K562 (cell line): ENCODE measurements at regions not wholly inside any gene's neighbourhood (a gene's known extent, or its start where the extent isn't known, plus 50 kb on each side); places are given as distances from the start of the nearest gene placed in this dataset.

ENCODE experiments used
- CEBPG ChIP-seq, 3 experiments: fragments of 200-800 bp in 1 of 3; sonication (Bioruptor generic) in 1 of 3; sonication (generic) in 1 of 3; formaldehyde crosslinking in 1 of 3; IDR thresholded peaks in 2 of 3; conservative IDR thresholded peaks in 1 of 3; 2 replicates each; pipeline versions ENCODE4 v1.6.1 to v1.8.0; 2016 to 2022; ENCODE audit warnings: missing compliant biosample characterization in 2 of 3, missing genetic modification characterization in 2 of 3, mild to moderate bottlenecking in 1 of 3, missing genetic modification reagents in 1 of 3
- HDAC8 ChIP-seq: fragments of 450-650 bp; IDR thresholded peaks from 2 replicates; pipeline ENCODE4 v1.6.1; 2016; ENCODE audit warnings: mild to moderate bottlenecking, missing genetic modification characterization, moderate library complexity, missing compliant biosample characterization
- HDGF ChIP-seq: fragments of 450-650 bp; IDR thresholded peaks from 2 replicates; pipeline ENCODE4 v1.6.1; 2016
- MEF2A ChIP-seq: IDR thresholded peaks from 2 replicates; pipeline ENCODE4 v1.6.1; 2011; ENCODE audit warnings: low read depth, mild to moderate bottlenecking, low read length, moderate library complexity; ENCODE audit not compliant: control insufficient read depth
- MLX ChIP-seq, 2 experiments: fragments of 450-650 bp in 1 of 2; sonication (generic) in 1 of 2; formaldehyde crosslinking; conservative IDR thresholded peaks; 2 replicates each; pipeline versions ENCODE4 v1.4.0 to v1.8.1; 2020 to 2022; ENCODE audit warnings: mild to moderate bottlenecking in 1 of 2, missing genetic modification reagents in 1 of 2
- SMARCE1 ChIP-seq: fragments of 450-650 bp; IDR thresholded peaks from 2 replicates; pipeline ENCODE4 v1.7.1; 2016; ENCODE audit warnings: mild to moderate bottlenecking
- TCF7L2 ChIP-seq: fragments of 150-350 bp; IDR thresholded peaks from 2 replicates; pipeline ENCODE4 v1.6.1; 2016; ENCODE audit warnings: low read depth, mild to moderate bottlenecking, low read length, moderate library complexity
- TFE3 ChIP-seq: fragments of 450-650 bp; formaldehyde crosslinking; IDR thresholded peaks from 2 replicates; pipeline ENCODE4 v1.4.0; 2020; ENCODE audit warnings: mild to moderate bottlenecking, mixed read lengths
- TRIM28 ChIP-seq: fragments of 450-650 bp; IDR thresholded peaks from 2 replicates; pipeline ENCODE4 v1.6.1; 2017
- ZKSCAN8 ChIP-seq: fragments of 200-800 bp; sonication (Bioruptor generic); IDR thresholded peaks from 2 replicates; pipeline ENCODE4 v1.6.1; 2016; ENCODE audit warnings: missing genetic modification characterization, missing compliant biosample characterization
- ZNF280A ChIP-seq: fragments of 450-650 bp; IDR thresholded peaks from 2 replicates; pipeline ENCODE4 v1.6.1; 2018; ENCODE audit warnings: mild to moderate bottlenecking, low read depth; ENCODE audit not compliant: partially characterized antibody
- ZNF785 ChIP-seq: fragments of 250-450 bp; sonication (Bioruptor Pico); IDR thresholded peaks from 2 replicates; pipeline ENCODE4 v1.4.0; 2020; ENCODE audit warnings: mild to moderate bottlenecking
- TF ChIP-seq, protein P1 (sequence below), 3 experiments: fragments of 200-800 bp in 1 of 3; fragments of 250-450 bp in 1 of 3; fragments of 450-650 bp in 1 of 3; sonication (Bioruptor Pico) in 1 of 3; sonication (Bioruptor generic) in 1 of 3; formaldehyde crosslinking in 1 of 3; IDR thresholded peaks; 2 replicates each; pipeline versions ENCODE4 v1.6.1 to v1.8.0; 2016 to 2022; ENCODE audit warnings: mild to moderate bottlenecking in 2 of 3, missing genetic modification characterization in 2 of 3, missing compliant biosample characterization in 1 of 3, moderate library complexity in 1 of 3
- TF ChIP-seq, protein P2 (sequence below), 2 experiments: fragments of 150-350 bp in 1 of 2; IDR thresholded peaks; 2 replicates each; pipeline ENCODE4 v1.6.1; 2012 to 2016; ENCODE audit warnings: low read depth in 2 of 2, low read length in 2 of 2, mild to moderate bottlenecking in 1 of 2, moderate library complexity in 1 of 2
- TF ChIP-seq, protein P3 (sequence below): sonication (generic); formaldehyde crosslinking; IDR thresholded peaks from 2 replicates; pipeline ENCODE4 v1.8.0; 2022; ENCODE audit warnings: missing genetic modification reagents, mild to moderate bottlenecking, moderate library complexity, borderline replicate concordance

GRCh38 chr6:51322505-51322904, 503.8 kb downstream of the TFAP2B start (continued):
- TF ChIP-seq HDAC8 (tag) (no peak), ZNF280A (no peak), HDGF (no peak), TFE3 (no peak), ZNF785 (CRISPR knock-in tag) (no peak), TRIM28 (no peak), MLX (CRISPR knock-in tag; conservative IDR thresholded peaks at IDR 0.05) (no peak), ZKSCAN8 (CRISPR knock-in tag) (no peak), MEF2A (no peak), SMARCE1 (no peak), CEBPG (CRISPR knock-in tag; IDR thresholded peaks at IDR 0.05) (no peak), CEBPG (tag; conservative IDR thresholded peaks at IDR 0.05 in 1 of 2, IDR thresholded peaks at IDR 0.05 in 1 of 2) (no peak), TCF7L2 (no peak)
- TF ChIP-seq, protein P1, sequence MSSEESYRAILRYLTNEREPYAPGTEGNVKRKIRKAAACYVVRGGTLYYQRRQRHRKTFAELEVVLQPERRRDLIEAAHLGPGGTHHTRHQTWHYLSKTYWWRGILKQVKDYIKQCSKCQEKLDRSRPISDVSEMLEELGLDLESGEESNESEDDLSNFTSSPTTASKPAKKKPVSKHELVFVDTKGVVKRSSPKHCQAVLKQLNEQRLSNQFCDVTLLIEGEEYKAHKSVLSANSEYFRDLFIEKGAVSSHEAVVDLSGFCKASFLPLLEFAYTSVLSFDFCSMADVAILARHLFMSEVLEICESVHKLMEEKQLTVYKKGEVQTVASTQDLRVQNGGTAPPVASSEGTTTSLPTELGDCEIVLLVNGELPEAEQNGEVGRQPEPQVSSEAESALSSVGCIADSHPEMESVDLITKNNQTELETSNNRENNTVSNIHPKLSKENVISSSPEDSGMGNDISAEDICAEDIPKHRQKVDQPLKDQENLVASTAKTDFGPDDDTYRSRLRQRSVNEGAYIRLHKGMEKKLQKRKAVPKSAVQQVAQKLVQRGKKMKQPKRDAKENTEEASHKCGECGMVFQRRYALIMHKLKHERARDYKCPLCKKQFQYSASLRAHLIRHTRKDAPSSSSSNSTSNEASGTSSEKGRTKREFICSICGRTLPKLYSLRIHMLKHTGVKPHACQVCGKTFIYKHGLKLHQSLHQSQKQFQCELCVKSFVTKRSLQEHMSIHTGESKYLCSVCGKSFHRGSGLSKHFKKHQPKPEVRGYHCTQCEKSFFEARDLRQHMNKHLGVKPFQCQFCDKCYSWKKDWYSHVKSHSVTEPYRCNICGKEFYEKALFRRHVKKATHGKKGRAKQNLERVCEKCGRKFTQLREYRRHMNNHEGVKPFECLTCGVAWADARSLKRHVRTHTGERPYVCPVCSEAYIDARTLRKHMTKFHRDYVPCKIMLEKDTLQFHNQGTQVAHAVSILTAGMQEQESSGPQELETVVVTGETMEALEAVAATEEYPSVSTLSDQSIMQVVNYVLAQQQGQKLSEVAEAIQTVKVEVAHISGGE (CRISPR knock-in tag; IDR thresholded peaks at IDR 0.05), result no peak
- TF ChIP-seq, protein P2, sequence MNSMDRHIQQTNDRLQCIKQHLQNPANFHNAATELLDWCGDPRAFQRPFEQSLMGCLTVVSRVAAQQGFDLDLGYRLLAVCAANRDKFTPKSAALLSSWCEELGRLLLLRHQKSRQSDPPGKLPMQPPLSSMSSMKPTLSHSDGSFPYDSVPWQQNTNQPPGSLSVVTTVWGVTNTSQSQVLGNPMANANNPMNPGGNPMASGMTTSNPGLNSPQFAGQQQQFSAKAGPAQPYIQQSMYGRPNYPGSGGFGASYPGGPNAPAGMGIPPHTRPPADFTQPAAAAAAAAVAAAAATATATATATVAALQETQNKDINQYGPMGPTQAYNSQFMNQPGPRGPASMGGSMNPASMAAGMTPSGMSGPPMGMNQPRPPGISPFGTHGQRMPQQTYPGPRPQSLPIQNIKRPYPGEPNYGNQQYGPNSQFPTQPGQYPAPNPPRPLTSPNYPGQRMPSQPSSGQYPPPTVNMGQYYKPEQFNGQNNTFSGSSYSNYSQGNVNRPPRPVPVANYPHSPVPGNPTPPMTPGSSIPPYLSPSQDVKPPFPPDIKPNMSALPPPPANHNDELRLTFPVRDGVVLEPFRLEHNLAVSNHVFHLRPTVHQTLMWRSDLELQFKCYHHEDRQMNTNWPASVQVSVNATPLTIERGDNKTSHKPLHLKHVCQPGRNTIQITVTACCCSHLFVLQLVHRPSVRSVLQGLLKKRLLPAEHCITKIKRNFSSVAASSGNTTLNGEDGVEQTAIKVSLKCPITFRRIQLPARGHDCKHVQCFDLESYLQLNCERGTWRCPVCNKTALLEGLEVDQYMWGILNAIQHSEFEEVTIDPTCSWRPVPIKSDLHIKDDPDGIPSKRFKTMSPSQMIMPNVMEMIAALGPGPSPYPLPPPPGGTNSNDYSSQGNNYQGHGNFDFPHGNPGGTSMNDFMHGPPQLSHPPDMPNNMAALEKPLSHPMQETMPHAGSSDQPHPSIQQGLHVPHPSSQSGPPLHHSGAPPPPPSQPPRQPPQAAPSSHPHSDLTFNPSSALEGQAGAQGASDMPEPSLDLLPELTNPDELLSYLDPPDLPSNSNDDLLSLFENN (IDR thresholded peaks at IDR 0.05; ENCODE audit: low read depth in 2 of 2, low read length in 2 of 2), result no peak
- TF ChIP-seq, protein P3, sequence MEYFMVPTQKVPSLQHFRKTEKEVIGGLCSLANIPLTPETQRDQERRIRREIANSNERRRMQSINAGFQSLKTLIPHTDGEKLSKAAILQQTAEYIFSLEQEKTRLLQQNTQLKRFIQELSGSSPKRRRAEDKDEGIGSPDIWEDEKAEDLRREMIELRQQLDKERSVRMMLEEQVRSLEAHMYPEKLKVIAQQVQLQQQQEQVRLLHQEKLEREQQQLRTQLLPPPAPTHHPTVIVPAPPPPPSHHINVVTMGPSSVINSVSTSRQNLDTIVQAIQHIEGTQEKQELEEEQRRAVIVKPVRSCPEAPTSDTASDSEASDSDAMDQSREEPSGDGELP (CRISPR knock-in tag), result no peak
